GM12865 (cell line): ENCODE measurements at regions not wholly inside any gene's neighbourhood (a gene's known extent, or its start where the extent isn't known, plus 50 kb on each side); places are given as distances from the start of the nearest gene placed in this dataset.

Experiments
- DNase-seq: peaks from one replicate; pipeline ENCODE4 v3.0.0; 2010; ENCODE audit warnings: low read depth
- H3K4me3 ChIP-seq: 2 replicates; pipeline ENCODE4 v1.5.1; 2011; ENCODE audit warnings: mild to moderate bottlenecking, low read depth, low read length, control low read depth
- CTCF ChIP-seq: IDR thresholded peaks from 2 replicates; pipeline ENCODE4 v1.5.1; 2011; ENCODE audit warnings: low read length, control low read depth, low read depth, inconsistent platforms; ENCODE audit not compliant: insufficient read depth; ENCODE audit errors: missing control alignments

- no peak for TF ChIP-seq CTCF
- no peak for DNase-seq
- H3K4me3 ChIP-seq = no peak overlapping the region
Observed at GRCh38 chr3:168925568-168925967, 737.9 kb downstream of the MECOM start.

GRCh38 chr3:168914662-168915061, 748.9 kb downstream of the MECOM start:
- DNase-seq = no peak
- no peak overlapping the region for H3K4me3 ChIP-seq
- no peak for TF ChIP-seq CTCF

GRCh38 chr3:168909260-168909659, 754.3 kb downstream of the MECOM start:
- no peak for DNase-seq
- H3K4me3 ChIP-seq = no peak overlapping the region
- no peak for TF ChIP-seq CTCF

- H3K4me3 ChIP-seq = no peak overlapping the region
- no peak for TF ChIP-seq CTCF
- DNase-seq = no peak
Observed at GRCh38 chr3:168895419-168895818, 768.1 kb downstream of the MECOM start.

GRCh38 chr3:168894214-168894613, 769.3 kb downstream of the MECOM start:
- no peak for TF ChIP-seq CTCF
- H3K4me3 ChIP-seq = no peak overlapping the region
- no peak for DNase-seq

- TF ChIP-seq CTCF = no peak
- no peak overlapping the region for H3K4me3 ChIP-seq
- no peak for DNase-seq
Observed at GRCh38 chr3:168889666-168890065, 773.8 kb downstream of the MECOM start.

- no peak for DNase-seq
- TF ChIP-seq CTCF = no peak
- H3K4me3 ChIP-seq = no peak overlapping the region
Observed at GRCh38 chr3:168888781-168889180, 774.7 kb downstream of the MECOM start.
